H1 (cell line): ENCODE measurements at regions not wholly inside any gene's neighbourhood (a gene's known extent, or its start where the extent isn't known, plus 50 kb on each side); places are given as distances from the start of the nearest gene placed in this dataset.

Source experiments
- CTCF ChIA-PET: fragments of 300-600 bp; sonication (Branson Sonifier 250); formaldehyde crosslinking; loops from one replicate; lab custom pipeline; 2021; ENCODE audit not compliant: partially characterized antibody; lab: Charles Lee
- POLR2A ChIA-PET: fragments of 300-600 bp; sonication (Branson Sonifier 250); formaldehyde crosslinking; loops from one replicate; lab custom pipeline; 2021; ENCODE audit warnings: inconsistent platforms; ENCODE audit not compliant: partially characterized antibody; lab: Charles Lee
- DNase-seq, 2 experiments: peaks; one replicate each; pipeline versions ENCODE4 v3.0.0 to v3.0.0-alpha.2; 2010 to 2022; ENCODE audit warnings: low spot score in 2 of 2, low read depth in 1 of 2, mixed read lengths in 1 of 2
- FAIRE-seq: peaks from 2 replicates; lab custom pipeline; 2011; peaks lifted over from hg19 to GRCh38; lab: Jason Lieb, UNC
- H2AFZ ChIP-seq: 2 replicates; pipeline ENCODE4 v1.8.1; 2012; ENCODE audit warnings: low read length, inconsistent platforms
- H2AK5ac ChIP-seq: 2 replicates; pipeline ENCODE4 v1.6.1; 2013; ENCODE audit warnings: low read depth, low read length
- H2BK120ac ChIP-seq: replicated peaks from 2 replicates; pipeline ENCODE3; 2013; ENCODE audit warnings: low read depth, low read length, inconsistent platforms
- H2BK12ac ChIP-seq: 2 replicates; pipeline ENCODE4 v1.6.1; 2013; ENCODE audit warnings: low read depth, low read length
- H2BK15ac ChIP-seq: 2 replicates; pipeline ENCODE4 v1.6.1; 2013; ENCODE audit warnings: low read length
- H2BK20ac ChIP-seq: 2 replicates; pipeline ENCODE4 v1.6.1; 2013; ENCODE audit warnings: low read length
- H2BK5ac ChIP-seq: 2 replicates; pipeline ENCODE4 v1.6.1; 2013; ENCODE audit warnings: low read depth, low read length
- H3K14ac ChIP-seq: 2 replicates; pipeline ENCODE4 v1.6.1; 2013; ENCODE audit warnings: inconsistent platforms; ENCODE audit not compliant: insufficient read length
- H3K18ac ChIP-seq: 2 replicates; pipeline ENCODE4 v1.6.1; 2013; ENCODE audit warnings: low read length; ENCODE audit errors: extremely low read depth
- H3K23ac ChIP-seq: 2 replicates; pipeline ENCODE4 v1.6.1; 2013; ENCODE audit warnings: inconsistent platforms; ENCODE audit not compliant: insufficient read length
- H3K23me2 ChIP-seq: 2 replicates; pipeline ENCODE4 v1.6.1; 2013; ENCODE audit warnings: low read depth, low read length
- H3K27ac ChIP-seq: 2 replicates; pipeline ENCODE4 v1.6.1; 2011; ENCODE audit warnings: low read depth, low read length, inconsistent platforms
- H3K27me3 ChIP-seq, 4 experiments: replicated peaks in 1 of 4; 1 replicate in 1 of 4; 2 replicates in 3 of 4; pipeline versions ENCODE4 v1.6.1 to v1.8.1; 2011 to 2013; ENCODE audit warnings: low read length in 3 of 4, mild to moderate bottlenecking in 3 of 4, inconsistent platforms in 2 of 4, mixed read lengths in 2 of 4, moderate library complexity in 1 of 4; ENCODE audit not compliant: control insufficient read depth in 3 of 4, insufficient read depth in 3 of 4; ENCODE audit errors: extremely low read depth in 1 of 4
- H3K36me3 ChIP-seq, 4 experiments: 2 replicates each; pipeline versions ENCODE4 v1.6.1 to v1.8.1; 2011 to 2013; ENCODE audit warnings: mild to moderate bottlenecking in 4 of 4, low read length in 3 of 4, moderate library complexity in 2 of 4, control low read depth in 1 of 4, inconsistent platforms in 1 of 4; ENCODE audit not compliant: insufficient read depth in 4 of 4, control insufficient read depth in 2 of 4
- H3K4ac ChIP-seq: replicated peaks from 2 replicates; pipeline ENCODE3; 2013; ENCODE audit warnings: low read length, low read depth, mixed read lengths, inconsistent platforms; ENCODE audit not compliant: insufficient read length
- H3K4me1 ChIP-seq, 4 experiments: replicated peaks in 1 of 4; 1 replicate in 1 of 4; 2 replicates in 3 of 4; pipeline versions ENCODE4 v1.6.1 to v1.8.1; 2011 to 2013; ENCODE audit warnings: low read length in 3 of 4, inconsistent platforms in 2 of 4, mixed read lengths in 1 of 4; ENCODE audit not compliant: insufficient read depth in 4 of 4, control insufficient read depth in 3 of 4
- H3K4me2 ChIP-seq, 2 experiments: 2 replicates each; pipeline versions ENCODE4 v1.6.1 to v1.8.1; 2011 to 2013; ENCODE audit warnings: low read depth in 2 of 2, low read length in 2 of 2, control low read depth in 1 of 2, inconsistent platforms in 1 of 2, mild to moderate bottlenecking in 1 of 2; ENCODE audit not compliant: insufficient read depth in 1 of 2
- H3K4me3 ChIP-seq, 4 experiments: fragments of 200-600, 300-600 bp in 1 of 4; sonication (generic), shearing (Covaris generic), sonication (Bioruptor Twin) in 1 of 4; 2 replicates each; pipeline versions ENCODE4 v1.5.1 to v1.8.1; 2011 to 2016; ENCODE audit warnings: low read length in 4 of 4, low read depth in 3 of 4, control low read depth in 2 of 4, inconsistent platforms in 2 of 4, mild to moderate bottlenecking in 2 of 4, mixed read lengths in 1 of 4, moderate library complexity in 1 of 4; ENCODE audit not compliant: insufficient read depth in 2 of 4; ENCODE audit errors: extremely low read depth in 1 of 4
- H3K56ac ChIP-seq: replicated peaks from 2 replicates; pipeline ENCODE3; 2013; ENCODE audit warnings: low read depth, mild to moderate bottlenecking, mixed read lengths, low read length, inconsistent platforms; ENCODE audit not compliant: insufficient read length
- H3K79me1 ChIP-seq: 2 replicates; pipeline ENCODE4 v1.6.1; 2013; ENCODE audit warnings: low read depth, low read length, control low read depth
- H3K79me2 ChIP-seq, 2 experiments: 2 replicates each; pipeline versions ENCODE4 v1.6.1 to v1.8.1; 2012 to 2013; ENCODE audit warnings: low read length in 2 of 2, mild to moderate bottlenecking in 2 of 2, inconsistent platforms in 1 of 2; ENCODE audit not compliant: insufficient read depth in 2 of 2, control insufficient read depth in 1 of 2
- H3K9ac ChIP-seq, 4 experiments: replicated peaks in 1 of 4; 1 replicate in 1 of 4; 2 replicates in 3 of 4; pipeline versions ENCODE4 v1.6.1 to v1.8.1; 2011 to 2013; ENCODE audit warnings: low read depth in 3 of 4, low read length in 3 of 4, control low read depth in 2 of 4, mild to moderate bottlenecking in 2 of 4, moderate library complexity in 2 of 4, inconsistent platforms in 1 of 4; ENCODE audit errors: extremely low read depth in 1 of 4
- H3K9me3 ChIP-seq, 2 experiments: 2 replicates each; pipeline versions ENCODE4 v1.6.1 to v1.8.1; 2012 to 2013; ENCODE audit warnings: mild to moderate bottlenecking in 2 of 2, moderate library complexity in 2 of 2, control low read depth in 1 of 2, inconsistent platforms in 1 of 2, low read depth in 1 of 2, low read length in 1 of 2, mixed read lengths in 1 of 2; ENCODE audit not compliant: insufficient read depth in 2 of 2
- H4K20me1 ChIP-seq, 2 experiments: replicated peaks in 1 of 2; 2 replicates each; pipeline versions ENCODE3 to v1.8.1; 2011 to 2013; ENCODE audit warnings: inconsistent platforms in 2 of 2, low read length in 2 of 2, mild to moderate bottlenecking in 1 of 2; ENCODE audit not compliant: insufficient read depth in 2 of 2, control insufficient read depth in 1 of 2
- H4K5ac ChIP-seq: 2 replicates; pipeline ENCODE4 v1.6.1; 2013; ENCODE audit warnings: low read length, low read depth, mixed read lengths, inconsistent platforms; ENCODE audit not compliant: insufficient read length
- H4K8ac ChIP-seq: 2 replicates; pipeline ENCODE4 v1.8.0; 2013; ENCODE audit warnings: mild to moderate bottlenecking, moderate library complexity, low read length, inconsistent platforms; ENCODE audit not compliant: insufficient read depth; ENCODE audit errors: extremely low read depth
- H4K91ac ChIP-seq: replicated peaks from 2 replicates; pipeline ENCODE3; 2013; ENCODE audit warnings: low read length, mixed read lengths, inconsistent platforms; ENCODE audit not compliant: insufficient read length
- CHD7 ChIP-seq: fragments of 300-600 bp; sonication (generic); IDR thresholded peaks from 2 replicates; pipeline ENCODE4 v1.7.1; 2012; ENCODE audit warnings: low read length, moderate library complexity, mild to moderate bottlenecking, inconsistent platforms; ENCODE audit not compliant: insufficient replicate concordance
- TAF1 ChIP-seq: IDR thresholded peaks from 2 replicates; pipeline ENCODE4 v1.6.1; 2011; ENCODE audit warnings: mild to moderate bottlenecking, low read depth, low read length

DNA sequence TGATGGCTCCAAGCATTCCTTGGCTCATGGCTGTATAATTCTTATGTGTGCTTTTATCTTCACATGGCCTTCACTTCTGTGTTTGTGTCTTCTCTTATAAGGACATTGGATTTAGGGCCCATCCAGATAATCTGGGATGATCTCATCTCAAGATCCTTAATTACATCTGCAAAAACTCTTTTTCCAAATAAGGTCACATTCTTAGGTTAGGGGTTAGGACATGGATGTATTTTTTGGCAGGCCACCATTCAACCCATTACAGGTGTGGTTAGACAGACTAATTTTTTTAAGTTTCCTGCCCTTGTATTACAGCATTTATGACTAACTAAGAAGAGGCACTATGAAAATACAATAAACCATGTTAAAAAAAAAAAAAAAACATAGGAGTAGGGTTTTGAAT, 254.0 kb downstream of the TPBG start:
- Histone ChIP-seq H3K23me2 (no peaks in the 10 kb centered on the region), H3K56ac (no peak overlapping the region), H3K79me1 (no peaks in the 10 kb centered on the region), H4K5ac (no peak overlapping the region), H3K27me3 (no peaks in the 10 kb centered on the region), H3K18ac (no peak overlapping the region), H3K14ac (no peak overlapping the region), H2BK15ac (no peak overlapping the region), H2AFZ (no peak overlapping the region), H3K4ac (no peak overlapping the region), H3K4me2 (no peak overlapping the region), H2BK20ac (no peak overlapping the region), H4K91ac (no peak overlapping the region), H3K9ac (no peak overlapping the region), H3K79me2 (no peaks in the 10 kb centered on the region), H3K23ac (no peak overlapping the region), H2BK12ac (no peak overlapping the region), H4K8ac (no peak overlapping the region), H3K4me3 (no peak overlapping the region), H3K9me3 (no peaks in the 10 kb centered on the region), H4K20me1 (no peaks in the 10 kb centered on the region), H2BK120ac (no peak overlapping the region), H3K4me1 (no peaks in the 10 kb centered on the region), H2AK5ac (no peak overlapping the region), H2BK5ac (no peak overlapping the region), H3K27ac (no peak overlapping the region), H3K36me3 (no peaks in the 10 kb centered on the region)
- ChIA-PET POLR2A (no interaction called here), CTCF (interaction anchor here (0.7 to 1.1 kb wide), 2 partner anchors 216 to 325 kb away, joined by 3 to 4 read pairs; no protein-coding TSS in a partner anchor)
- FAIRE-seq: no peak
- no peak for DNase-seq
- TF ChIP-seq CHD7: no peak
- no peak for TF ChIP-seq TAF1
